ENCODE measurements at regions not wholly inside any gene's neighbourhood (a gene's known extent, or its start where the extent isn't known, plus 50 kb on each side); places are given as distances from the start of the nearest gene placed in this dataset.

GRCh38 chrX:124720532-124720931, 374.2 kb downstream of the SH2D1A start:
- no peaks in the 10 kb centered on the region for H4K20me1 ChIP-seq (ENCODE audit: control insufficient read depth, insufficient read depth, low read length, poor library complexity, severe bottlenecking)
- ChIA-PET POLR2A (no interaction called here), CTCF (no interaction called here)
- no peaks in the 10 kb centered on the region for H3K9me3 Mint-ChIP-seq (ENCODE audit: insufficient read depth)
- intact Hi-C loops (cut with micrococcal nuclease), result no loop called here
- H3K27ac Mint-ChIP-seq, result no peak overlapping the region
- DNase-seq (no peak), ATAC-seq (ENCODE audit: low read depth) (no peak)
- no peaks in the 10 kb centered on the region for H3K4me1 Mint-ChIP-seq
- H3K36me3 ChIP-seq (replicated peaks in 1 of 2; ENCODE audit: control extremely low read depth in 1 of 2, control insufficient read depth in 1 of 2, extremely low read depth in 1 of 2, insufficient read depth in 2 of 2, low read length in 1 of 2), result no peaks in the 10 kb centered on the region
- no peaks in the 10 kb centered on the region for H3K4me1 ChIP-seq (ENCODE audit: control insufficient read depth in 2 of 2, insufficient read depth in 2 of 2, low read length in 2 of 2)
- H3K27me3 ChIP-seq (replicated peaks in 1 of 4; ENCODE audit: control extremely low read depth in 1 of 4, control insufficient read depth in 3 of 4, insufficient read depth in 4 of 4, low read length in 3 of 4), result no peaks in the 10 kb centered on the region
- no peak for TF ChIP-seq CTCF (IDR thresholded peaks at IDR 0.05)
- TF ChIP-seq EZH2 (IDR thresholded peaks at IDR 0.05; ENCODE audit: borderline replicate concordance, insufficient read depth, low read depth, low read length, poor library complexity, severe bottlenecking), result no peak
- no peak overlapping the region for H3K4me2 ChIP-seq (replicated peaks; ENCODE audit: low read depth, low read length, poor library complexity, severe bottlenecking)
- no peaks in the 10 kb centered on the region for H3K27me3 Mint-ChIP-seq
- no CpG with 5 or more reads among the region's 2 CpGs for WGBS (ENCODE audit: insufficient coverage)
- H2AFZ ChIP-seq (ENCODE audit: insufficient read depth, low read depth, low read length, poor library complexity, severe bottlenecking), result no peak overlapping the region
- H3K4me3 ChIP-seq (ENCODE audit: control extremely low read depth in 1 of 5, extremely low read depth in 1 of 5, insufficient read depth in 1 of 5, low read depth in 2 of 5, low read length in 4 of 5), result no peak overlapping the region
- no peak overlapping the region for H3K4me3 Mint-ChIP-seq
- H3K27ac ChIP-seq (ENCODE audit: low read length in 2 of 2), result no peak overlapping the region
- H3K9me3 ChIP-seq (ENCODE audit: control extremely low read depth in 1 of 3, control insufficient read depth in 2 of 3, insufficient read depth in 1 of 3, low read length in 2 of 3), result no peaks in the 10 kb centered on the region
- no peak overlapping the region for H3K9ac ChIP-seq (ENCODE audit: low read length)
- H3K79me2 ChIP-seq (ENCODE audit: control insufficient read depth, insufficient read depth, low read length), result no peaks in the 10 kb centered on the region

DNA sequence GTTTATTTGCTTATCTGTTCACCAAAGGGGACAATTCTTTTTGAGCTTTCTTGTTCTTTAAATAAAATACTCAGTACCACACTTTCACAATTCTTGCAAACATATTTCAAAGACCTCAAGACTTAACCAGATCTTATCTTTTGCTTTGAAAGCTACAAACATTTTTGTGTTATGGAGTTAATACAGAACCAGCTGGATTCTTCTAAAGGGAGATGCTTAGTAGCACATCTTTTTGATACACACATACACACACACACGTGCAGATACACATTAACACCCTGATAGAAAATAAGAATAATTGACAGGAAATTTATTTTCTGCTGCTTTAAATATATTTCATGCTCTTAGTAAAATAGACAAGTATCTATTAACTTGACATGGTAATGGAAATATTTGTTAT, 379.1 kb downstream of the SH2D1A start:
- no CpG with 5 or more reads among the region's 1 CpG for WGBS (ENCODE audit: insufficient coverage)
- H3K4me1 Mint-ChIP-seq, result no peaks in the 10 kb centered on the region
- no peak overlapping the region for H3K4me3 ChIP-seq (ENCODE audit: control extremely low read depth in 1 of 5, extremely low read depth in 1 of 5, insufficient read depth in 1 of 5, low read depth in 2 of 5, low read length in 4 of 5)
- ChIA-PET CTCF (no interaction called here), POLR2A (no interaction called here)
- H3K79me2 ChIP-seq (ENCODE audit: control insufficient read depth, insufficient read depth, low read length), result no peaks in the 10 kb centered on the region
- intact Hi-C loops (cut with micrococcal nuclease), result no loop called here
- H3K9me3 ChIP-seq (ENCODE audit: control extremely low read depth in 1 of 3, control insufficient read depth in 2 of 3, insufficient read depth in 1 of 3, low read length in 2 of 3), result no peaks in the 10 kb centered on the region
- H3K27ac ChIP-seq (ENCODE audit: low read length in 2 of 2), result no peak overlapping the region
- no peak overlapping the region for H3K9ac ChIP-seq (ENCODE audit: low read length)
- no peaks in the 10 kb centered on the region for H3K27me3 Mint-ChIP-seq
- no peak overlapping the region for H2AFZ ChIP-seq (ENCODE audit: insufficient read depth, low read depth, low read length, poor library complexity, severe bottlenecking)
- no peaks in the 10 kb centered on the region for H3K4me1 ChIP-seq (ENCODE audit: control insufficient read depth in 2 of 2, insufficient read depth in 2 of 2, low read length in 2 of 2)
- H3K27me3 ChIP-seq (replicated peaks in 1 of 4; ENCODE audit: control extremely low read depth in 1 of 4, control insufficient read depth in 3 of 4, insufficient read depth in 4 of 4, low read length in 3 of 4), result no peaks in the 10 kb centered on the region
- H4K20me1 ChIP-seq (ENCODE audit: control insufficient read depth, insufficient read depth, low read length, poor library complexity, severe bottlenecking), result no peaks in the 10 kb centered on the region
- H3K27ac Mint-ChIP-seq, result no peak overlapping the region
- no peak overlapping the region for H3K4me3 Mint-ChIP-seq
- no peak for DNase-seq
- ATAC-seq (ENCODE audit: low read depth), result no peak
- no peak overlapping the region for H3K4me2 ChIP-seq (replicated peaks; ENCODE audit: low read depth, low read length, poor library complexity, severe bottlenecking)
- H3K9me3 Mint-ChIP-seq (ENCODE audit: insufficient read depth), result no peaks in the 10 kb centered on the region
- no peak for TF ChIP-seq EZH2 (IDR thresholded peaks at IDR 0.05; ENCODE audit: borderline replicate concordance, insufficient read depth, low read depth, low read length, poor library complexity, severe bottlenecking)
- TF ChIP-seq CTCF (IDR thresholded peaks at IDR 0.05), result no peak
- no peaks in the 10 kb centered on the region for H3K36me3 ChIP-seq (replicated peaks in 1 of 2; ENCODE audit: control extremely low read depth in 1 of 2, control insufficient read depth in 1 of 2, extremely low read depth in 1 of 2, insufficient read depth in 2 of 2, low read length in 1 of 2)
